Fibroblast of gingiva (primary cell): ENCODE measurements at regions not wholly inside any gene's neighbourhood (a gene's known extent, or its start where the extent isn't known, plus 50 kb on each side); places are given as distances from the start of the nearest gene placed in this dataset.
"Not testable (repeated sequence)": the region's sequence is repeated elsewhere in the genome, so short reads cannot be mapped to it uniquely, and the experiment has no call there.

Source experiments
- DNase-seq: peaks from one replicate; pipeline ENCODE4 v3.0.0-alpha.2; 2011; ENCODE audit warnings: low read depth

GRCh38 chr14:82987502-82988124, 1454.0 kb upstream of the SEL1L start:
- DNase-seq = no peak

GRCh38 chr14:82994547-82994946, 1460.9 kb upstream of the SEL1L start:
- not testable (repeated sequence) for DNase-seq

GRCh38 chr14:82999802-83000201, 1466.1 kb upstream of the SEL1L start:
- DNase-seq = no peak

- DNase-seq = no peak
Observed at GRCh38 chr14:83004456-83005006, 1470.9 kb upstream of the SEL1L start.

GRCh38 chr14:83006121-83006670, 1472.5 kb upstream of the SEL1L start:
- no peak for DNase-seq

- DNase-seq = not testable (repeated sequence)
Observed at GRCh38 chr14:83007052-83007451, 1473.4 kb upstream of the SEL1L start.

GRCh38 chr14:83007641-83008225, 1474.1 kb upstream of the SEL1L start:
- no peak for DNase-seq

GRCh38 chr14:83017296-83017695, 1483.6 kb upstream of the SEL1L start:
- no peak for DNase-seq

- no peak for DNase-seq
Observed at GRCh38 chr14:83019744-83020414, 1486.2 kb upstream of the SEL1L start.

GRCh38 chr14:83021323-83021722, 1487.7 kb upstream of the SEL1L start:
- no peak for DNase-seq

GRCh38 chr14:83023369-83023768, 1489.7 kb upstream of the SEL1L start:
- DNase-seq = no peak

- no peak for DNase-seq
Observed at GRCh38 chr14:83041224-83041623, 1507.6 kb upstream of the SEL1L start.

GRCh38 chr14:83042858-83043257, 1509.2 kb upstream of the SEL1L start:
- DNase-seq = no peak

GRCh38 chr14:83044001-83044400, 1510.3 kb upstream of the SEL1L start:
- DNase-seq = no peak

GRCh38 chr14:83047059-83047830, 1513.6 kb upstream of the SEL1L start:
- DNase-seq = no peak

- no peak for DNase-seq
Observed at GRCh38 chr14:83053022-83053710, 1519.5 kb upstream of the SEL1L start.

GRCh38 chr14:83058068-83058467, 1524.4 kb upstream of the SEL1L start:
- DNase-seq = no peak

- DNase-seq = no peak
Observed at GRCh38 chr14:83071888-83072501, 1538.3 kb upstream of the SEL1L start.

GRCh38 chr14:83085136-83085535, 1551.5 kb upstream of the SEL1L start:
- no peak for DNase-seq

- no peak for DNase-seq
Observed at GRCh38 chr14:83085725-83086124, 1552.1 kb upstream of the SEL1L start.
